Inferior parietal cortex (tissue), 1 donor: ENCODE measurements at regions not wholly inside any gene's neighbourhood (a gene's known extent, or its start where the extent isn't known, plus 50 kb on each side); places are given as distances from the start of the nearest gene placed in this dataset.

Source experiments
- DNase-seq: peaks from one replicate; pipeline ENCODE4 v3.0.0-alpha.2; 2016; ENCODE audit errors: extremely low spot score

DNA sequence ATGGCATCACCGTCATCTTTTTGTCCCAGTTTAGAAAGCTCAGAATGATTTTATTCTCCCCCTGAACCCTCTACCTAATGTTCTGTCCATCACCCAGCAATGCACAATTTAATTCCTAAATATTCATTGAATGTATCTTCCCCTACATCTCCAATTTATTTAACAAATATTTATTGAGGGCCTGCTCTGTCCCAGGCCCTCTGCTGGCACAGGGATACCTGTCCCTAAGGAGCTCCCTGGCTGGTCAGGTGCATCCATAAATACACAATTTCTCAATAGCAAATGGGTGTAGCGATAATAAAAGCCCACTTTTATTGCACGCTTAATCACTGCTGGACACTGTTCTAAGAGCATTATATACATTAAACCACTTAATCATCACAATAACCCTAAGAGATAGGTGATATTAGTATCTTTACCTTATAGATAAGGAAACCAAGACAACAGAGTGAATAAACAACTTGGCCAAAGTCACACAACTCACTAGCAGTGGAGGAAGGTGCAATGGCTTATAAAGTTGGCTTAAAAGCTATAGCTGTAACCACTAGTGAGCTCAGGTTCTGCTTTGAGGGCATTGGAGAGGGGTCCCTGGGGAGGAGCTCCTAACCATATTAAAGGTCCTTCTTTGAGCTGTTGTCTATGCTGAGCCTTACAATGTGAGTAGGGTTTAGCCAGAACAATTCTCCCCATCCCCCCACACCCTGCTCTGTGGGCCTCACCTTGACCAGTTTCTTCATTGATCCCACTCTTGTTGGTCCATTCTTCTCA is 126.3 kb upstream of the JUN start:
- DNase-seq: no peak

DNA sequence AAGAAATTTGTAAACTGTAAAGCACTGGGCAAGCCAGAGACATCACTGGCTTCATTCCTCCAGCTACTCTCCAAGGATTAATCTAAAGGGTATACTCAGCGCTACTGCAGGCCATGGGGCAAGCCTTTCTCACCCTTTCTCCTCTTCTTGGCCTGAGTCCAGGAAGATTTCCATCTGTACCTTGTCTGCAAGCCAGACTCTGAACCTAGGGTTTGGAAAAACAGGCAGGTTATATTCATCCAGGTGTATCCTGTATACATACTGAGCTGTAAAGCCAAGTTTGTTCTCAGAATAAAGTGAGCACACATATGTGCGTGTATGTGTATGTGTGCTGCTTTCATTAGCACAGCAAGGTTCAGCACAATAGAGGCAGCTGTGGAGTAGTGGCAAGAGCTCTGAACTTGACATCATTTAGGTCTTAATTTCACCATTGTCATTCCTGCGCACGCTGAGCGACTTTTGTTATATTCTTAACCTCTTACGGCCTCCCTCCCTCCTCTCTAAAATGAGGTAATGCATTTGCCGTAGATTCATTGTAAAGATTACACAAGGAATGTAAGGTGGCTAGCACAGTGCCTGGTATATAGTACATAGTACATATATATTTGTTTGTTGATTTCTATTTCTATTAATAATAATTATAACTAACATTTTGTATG is 128.1 kb upstream of the JUN start:
- no peak for DNase-seq

DNA sequence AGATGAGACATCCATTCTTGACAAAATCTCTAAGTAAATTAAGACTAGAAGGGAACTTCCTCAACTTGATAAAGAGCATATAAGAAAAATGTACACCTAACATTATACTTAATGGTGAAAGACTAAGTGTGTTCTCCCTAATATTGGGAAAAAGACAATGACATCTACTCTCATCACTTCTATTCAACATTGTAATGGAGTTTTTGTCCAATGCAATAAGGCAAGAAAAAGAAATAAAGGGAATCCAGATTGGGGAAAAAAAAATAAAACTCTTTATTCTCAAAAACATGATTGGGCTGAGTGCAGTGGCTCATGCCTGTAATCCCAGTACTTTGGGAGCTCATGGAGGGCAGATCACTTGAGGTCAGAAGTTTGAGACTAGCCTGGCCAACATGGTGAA is 131.1 kb upstream of the JUN start:
- DNase-seq: no peak

DNA sequence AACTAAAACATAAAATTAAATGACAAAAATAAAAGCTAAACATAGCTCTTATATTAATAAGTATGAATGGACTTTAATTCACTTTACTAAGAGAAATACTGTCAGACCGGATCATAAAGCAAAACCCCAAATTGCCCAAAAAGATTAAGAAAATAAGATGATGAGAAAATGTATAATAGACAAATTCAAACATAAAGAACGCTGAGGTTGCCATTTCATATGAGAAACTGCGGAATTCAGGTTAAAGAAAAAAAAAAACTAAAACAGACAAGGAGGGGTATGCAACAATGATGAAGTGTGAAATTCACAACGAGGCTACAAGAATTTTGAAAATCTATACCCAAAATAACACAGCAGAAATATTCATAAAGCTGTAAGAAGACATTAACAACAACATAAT is 133.6 kb upstream of the JUN start:
- DNase-seq: no peak

DNA sequence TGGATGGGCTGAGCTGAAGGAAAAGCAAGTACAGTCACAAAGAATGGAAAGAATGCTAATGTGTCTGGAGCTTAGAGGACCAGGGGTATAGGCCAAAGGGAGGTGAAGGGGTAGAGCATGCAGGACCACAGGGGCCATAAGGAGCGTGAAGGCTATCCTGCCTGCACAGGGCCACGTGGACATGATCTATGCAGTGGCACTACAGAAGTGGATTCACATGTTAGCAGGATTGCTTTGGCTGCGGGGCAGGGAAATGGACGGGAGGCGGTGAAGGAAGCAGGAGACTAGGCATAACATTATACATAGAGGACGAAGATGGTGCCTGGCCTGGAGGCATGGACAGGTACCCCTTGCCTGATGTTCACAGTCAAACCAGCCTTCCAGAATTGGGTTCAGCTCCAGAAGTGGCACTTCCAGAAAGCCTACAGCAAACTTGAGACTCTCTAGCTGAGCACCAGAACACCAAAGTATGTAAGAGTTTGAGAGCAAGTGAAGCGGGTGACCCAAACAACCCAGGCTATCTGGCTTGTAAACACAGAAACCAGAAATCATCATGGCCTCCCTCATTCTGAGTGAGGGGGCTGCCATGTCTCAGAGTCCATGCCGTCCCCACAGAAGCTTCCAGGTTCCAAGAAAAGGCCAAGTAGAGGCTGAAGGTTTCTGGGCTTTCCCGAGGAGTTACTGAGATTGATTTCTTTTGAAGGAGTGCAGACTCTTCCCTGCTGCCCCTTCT is 135.5 kb upstream of the JUN start:
- no peak for DNase-seq

DNA sequence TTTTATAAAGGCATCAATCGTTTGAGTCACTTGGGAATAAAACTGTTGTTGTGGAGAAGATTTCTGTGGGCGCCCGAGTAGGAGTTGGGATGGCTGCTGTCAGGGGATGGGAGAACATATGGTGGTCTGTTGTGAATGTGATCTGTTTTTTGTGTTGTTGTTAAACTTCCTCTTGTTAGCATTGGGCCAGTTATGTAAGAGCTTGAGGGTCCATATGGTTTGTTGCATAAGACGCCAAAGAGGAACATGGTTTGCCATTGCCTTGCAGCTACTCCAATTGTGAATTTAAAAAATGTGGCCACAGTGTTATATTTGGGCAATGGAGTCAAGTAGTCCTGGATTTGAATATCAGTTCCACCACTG is 136.1 kb upstream of the JUN start:
- peak; percentile 69 for DNase-seq

DNA sequence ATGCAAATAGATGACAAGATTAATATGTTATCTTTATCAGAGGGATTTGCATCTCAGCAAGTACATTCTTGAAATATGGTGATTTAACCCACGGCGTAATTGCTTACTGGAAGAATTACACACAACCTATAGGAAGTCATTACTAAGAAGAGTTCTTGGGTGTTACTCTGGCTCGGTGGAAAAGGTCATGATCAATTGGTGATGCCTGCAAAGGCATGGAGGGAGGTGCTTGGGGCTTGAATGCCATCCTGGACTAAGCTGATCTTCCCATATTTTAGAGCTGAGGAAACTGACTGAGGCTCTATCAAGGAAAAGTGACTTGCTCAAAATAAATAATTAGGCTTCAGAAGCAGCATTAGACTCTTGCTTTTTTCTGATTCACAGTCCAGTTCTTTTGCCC is 137.5 kb upstream of the JUN start:
- no peak for DNase-seq

DNA sequence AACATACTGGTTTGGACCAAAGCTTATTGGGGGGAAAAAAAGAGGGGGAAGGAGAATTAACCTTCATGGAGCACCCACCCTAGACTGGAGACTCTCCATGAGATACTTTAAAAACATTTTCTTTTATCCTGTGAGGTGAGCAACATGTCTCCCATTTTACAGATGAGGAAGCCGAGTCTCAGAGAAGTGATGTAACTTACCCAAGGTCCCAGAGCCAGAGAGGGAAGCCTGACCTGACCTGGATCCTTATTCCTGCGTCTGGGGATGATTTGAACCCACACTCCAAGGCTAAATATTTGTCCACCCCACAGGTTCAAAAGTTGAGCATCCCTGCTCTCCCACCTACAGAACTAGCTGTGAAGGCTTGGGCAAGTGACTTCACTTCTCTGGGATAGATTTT is 137.9 kb upstream of the JUN start:
- no peak for DNase-seq

DNA sequence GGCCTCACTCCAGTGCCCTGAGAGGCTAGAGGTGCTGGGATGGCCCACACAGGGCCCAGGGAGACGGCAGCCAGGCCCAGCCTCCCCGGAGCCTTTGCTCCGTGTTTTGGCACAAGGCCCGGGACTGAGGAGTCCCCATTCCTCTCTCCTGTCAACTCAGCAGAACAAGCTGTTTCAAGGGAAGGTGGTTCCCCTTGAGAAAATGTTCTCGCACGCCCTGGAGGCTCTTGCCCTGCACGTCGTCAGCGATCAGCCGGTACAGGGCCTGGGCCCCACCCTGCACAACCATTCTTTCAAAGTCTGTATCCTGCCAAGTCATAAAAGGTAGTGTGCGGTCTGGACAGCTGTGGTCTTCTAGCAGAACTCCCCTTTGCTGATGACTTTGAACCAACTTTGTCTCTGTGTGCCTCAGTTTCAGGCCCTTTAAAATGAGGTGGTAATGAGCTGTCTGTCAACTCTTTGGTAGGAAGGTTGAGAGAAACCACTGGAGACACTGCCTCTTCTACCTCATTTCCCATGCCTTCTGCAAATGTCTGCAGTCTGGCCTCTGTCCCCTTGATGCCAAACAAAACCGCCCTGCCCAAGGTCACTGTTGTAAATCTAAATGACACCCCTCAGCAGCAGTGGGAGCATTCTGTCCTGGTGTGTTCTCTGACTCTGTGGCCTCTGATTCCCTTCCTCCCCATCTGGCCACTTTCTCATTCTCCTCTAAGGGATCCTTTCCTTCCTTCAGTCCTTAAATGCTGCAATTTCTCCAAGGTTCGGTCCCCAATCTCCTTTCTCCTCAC is 138.6 kb upstream of the JUN start:
- no peak for DNase-seq

DNA sequence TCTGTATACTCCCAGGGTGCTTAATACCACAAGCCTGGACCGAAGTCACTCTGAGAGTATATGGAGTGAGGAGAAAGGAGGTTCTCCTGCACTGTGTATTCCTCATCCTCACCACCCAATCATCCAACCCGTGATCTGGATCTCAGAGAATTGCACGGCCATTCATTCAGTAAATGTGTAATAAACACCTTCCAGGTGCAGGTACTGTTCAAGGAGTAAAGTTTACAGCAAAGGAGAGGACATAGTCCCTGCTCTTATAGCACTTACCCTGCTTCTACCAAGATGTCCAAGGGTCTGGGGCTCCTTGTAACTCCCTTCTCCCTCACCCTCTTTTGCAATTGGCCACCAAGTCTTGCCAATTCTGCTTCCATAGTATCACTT is 139.2 kb upstream of the JUN start:
- no peak for DNase-seq

DNA sequence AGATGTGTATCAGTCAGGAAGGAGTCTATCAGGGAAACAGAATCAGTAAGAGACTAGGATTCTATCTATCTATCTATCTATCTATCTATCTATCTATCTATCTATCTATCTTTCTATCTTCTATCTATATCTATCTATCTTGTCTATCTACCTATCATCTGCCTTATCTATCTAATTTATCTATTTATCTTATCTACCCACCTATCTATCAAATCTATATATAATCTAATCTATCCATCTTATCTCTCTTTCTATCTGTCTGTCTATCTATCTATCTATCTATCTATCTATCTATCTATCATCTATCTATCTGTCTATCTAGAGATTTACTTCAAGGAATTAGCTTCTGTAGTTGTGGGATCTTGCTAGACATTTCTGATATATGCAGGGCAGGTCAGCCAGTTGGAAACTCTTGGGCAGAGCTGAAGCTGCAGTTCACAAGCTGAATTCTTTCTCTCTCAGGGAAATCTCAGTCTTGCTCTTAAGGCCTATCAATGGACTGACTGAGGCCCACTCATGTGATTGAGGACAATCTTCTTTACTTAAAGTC is 140.2 kb upstream of the JUN start:
- no peak for DNase-seq

DNA sequence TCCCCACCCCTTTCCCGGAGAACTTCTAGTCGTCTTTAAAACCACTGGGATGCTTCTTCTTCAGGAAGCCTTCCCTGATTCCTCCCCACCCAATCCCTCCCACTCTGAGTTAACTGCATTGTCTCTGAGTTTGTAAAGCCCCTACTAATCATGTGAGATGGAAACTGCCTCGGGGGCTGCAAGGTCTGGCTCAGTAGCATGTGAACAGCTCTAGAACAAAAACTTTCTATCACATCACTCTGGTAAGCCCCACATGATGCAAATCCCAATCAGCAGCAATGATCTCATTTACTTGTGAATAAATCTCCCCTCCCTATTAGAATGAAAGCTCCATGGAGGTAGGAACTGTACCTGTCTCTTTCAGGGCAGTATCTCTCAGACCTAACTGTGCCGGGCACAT is 141.0 kb upstream of the JUN start:
- DNase-seq: no peak

DNA sequence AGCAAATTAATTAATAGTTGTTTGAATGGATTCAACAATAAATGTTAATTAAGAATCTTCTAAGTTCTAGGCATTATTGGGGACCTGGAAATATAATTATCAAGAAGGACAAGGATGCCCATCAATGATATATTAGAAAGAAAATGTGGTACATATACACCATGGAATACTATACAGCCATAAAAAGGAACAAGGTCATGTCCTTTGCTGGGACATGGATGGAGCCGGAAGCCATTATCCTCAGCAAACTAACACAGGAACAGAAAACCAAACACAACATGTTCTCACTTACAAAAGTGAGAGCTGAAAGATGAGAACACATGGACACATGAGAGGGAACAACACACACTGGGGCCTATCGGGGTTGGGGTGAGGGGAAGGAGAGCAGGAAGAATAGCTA is 141.4 kb upstream of the JUN start:
- DNase-seq: no peak

DNA sequence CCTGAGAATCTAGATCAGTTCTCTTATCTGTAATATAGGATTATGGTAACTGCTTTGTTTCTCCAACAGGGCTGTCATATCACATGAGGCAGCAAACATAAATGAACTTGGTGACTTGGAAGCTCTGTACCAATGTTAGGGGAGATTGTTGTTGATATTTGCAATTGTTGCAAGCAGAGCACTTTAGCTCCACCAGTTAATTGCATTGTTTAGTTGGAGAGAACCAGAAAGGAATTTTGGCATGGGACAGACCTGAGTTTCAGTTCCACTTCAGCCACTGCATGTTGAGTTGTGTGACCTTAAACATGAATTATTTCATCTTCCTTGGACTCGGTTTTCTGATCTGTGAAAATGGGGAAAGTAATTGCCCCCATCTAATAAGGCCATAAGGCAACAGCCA is 142.3 kb upstream of the JUN start:
- DNase-seq: no peak

DNA sequence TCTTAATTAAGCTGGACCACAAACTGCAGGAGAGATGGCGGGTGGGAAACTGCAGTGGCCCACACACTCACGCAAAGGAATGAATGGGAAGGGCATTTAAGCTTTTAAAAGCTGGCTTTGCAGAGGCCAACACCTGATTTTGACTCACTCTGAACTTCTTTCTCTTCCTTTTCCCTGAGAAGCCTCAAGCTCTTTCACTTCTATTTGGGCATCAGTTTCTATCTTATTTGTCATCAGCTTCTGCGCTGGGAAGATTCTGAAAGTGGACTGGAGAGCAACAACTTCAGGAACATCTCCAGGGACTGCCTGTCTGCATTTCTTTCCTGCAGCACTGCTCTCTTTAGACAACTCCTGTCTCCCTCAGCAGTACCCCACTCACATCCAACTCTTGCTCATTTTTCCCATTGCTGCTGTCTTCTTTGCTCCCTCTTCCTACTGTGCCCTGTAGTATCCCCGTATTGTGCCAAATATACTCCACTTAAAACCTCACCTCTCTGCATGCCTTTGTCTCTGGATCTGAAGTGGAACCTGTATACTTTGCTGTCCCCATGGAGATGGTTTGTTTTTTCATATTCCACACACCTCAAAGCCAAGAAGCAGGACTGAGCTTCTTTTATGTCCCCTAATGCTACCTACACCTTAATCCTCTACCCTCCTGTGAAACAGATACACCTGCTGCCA is 143.3 kb upstream of the JUN start:
- DNase-seq: no peak

DNA sequence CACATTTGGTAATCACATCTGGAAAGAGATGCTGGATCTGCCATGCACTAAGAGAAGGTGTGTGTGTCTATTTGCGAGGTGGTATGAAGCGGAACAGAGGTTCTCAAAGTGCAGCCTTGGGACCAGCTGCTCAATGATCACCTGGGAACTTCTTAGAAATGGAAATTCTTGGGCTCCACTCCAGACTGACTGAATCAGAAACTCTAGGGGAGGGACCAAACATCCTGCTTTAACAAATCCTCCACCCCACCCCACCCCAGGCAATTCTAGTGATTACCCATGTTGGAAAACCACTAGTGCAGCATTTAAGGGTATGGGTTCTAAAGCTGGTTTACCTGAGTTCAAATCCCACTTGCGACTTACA is 143.9 kb upstream of the JUN start:
- no peak for DNase-seq

DNA sequence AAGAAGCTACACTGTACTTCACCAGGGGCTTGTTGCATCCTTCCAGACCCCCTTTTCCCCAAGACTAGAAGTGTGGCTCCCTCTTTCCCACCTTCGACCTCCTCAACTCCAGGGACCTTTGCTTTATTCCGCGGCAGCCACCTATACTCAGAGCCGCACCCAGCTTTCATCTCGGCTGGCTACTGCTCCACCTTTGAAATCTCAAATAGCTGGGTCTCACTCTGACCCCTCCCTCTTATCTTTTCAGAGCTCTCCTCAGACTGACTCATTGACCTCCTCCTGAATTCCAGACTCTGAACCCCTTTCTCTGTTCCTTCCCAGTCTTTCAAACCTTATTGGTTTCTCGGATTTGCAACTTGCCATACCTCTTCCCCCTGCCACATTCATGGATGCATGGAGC is 144.7 kb upstream of the JUN start:
- DNase-seq: no peak

DNA sequence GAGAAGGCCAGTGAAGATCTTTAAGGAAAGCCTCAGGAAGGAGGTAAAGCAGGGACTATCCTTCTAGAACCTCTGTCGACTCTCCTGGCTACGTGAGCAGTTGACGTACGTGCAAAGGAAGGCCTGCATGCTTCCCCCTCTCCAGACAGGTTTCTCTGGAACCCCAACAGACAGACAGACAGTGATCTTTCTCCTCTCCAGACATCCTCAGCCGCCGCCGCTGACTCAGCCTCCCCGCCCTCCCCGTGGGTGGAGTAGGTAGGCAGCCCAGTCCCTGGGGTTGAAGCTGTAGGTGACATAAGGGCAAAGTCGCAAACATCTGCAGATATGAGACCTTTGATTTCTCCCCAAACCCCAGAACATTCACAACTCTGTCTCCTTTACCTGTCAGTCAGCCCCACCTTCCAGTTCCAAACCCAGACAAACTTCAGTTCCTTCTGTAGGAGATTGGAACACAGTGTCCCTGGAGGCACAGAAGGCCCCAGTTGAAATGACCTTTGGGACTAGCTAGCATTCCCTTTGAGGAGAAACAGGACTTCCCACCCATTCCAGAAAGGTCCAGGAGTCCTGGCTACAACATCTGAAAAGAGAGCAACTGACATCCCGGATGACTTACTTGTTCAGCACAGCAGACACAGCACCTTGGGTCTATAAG is 146.0 kb upstream of the JUN start:
- DNase-seq: no peak

DNA sequence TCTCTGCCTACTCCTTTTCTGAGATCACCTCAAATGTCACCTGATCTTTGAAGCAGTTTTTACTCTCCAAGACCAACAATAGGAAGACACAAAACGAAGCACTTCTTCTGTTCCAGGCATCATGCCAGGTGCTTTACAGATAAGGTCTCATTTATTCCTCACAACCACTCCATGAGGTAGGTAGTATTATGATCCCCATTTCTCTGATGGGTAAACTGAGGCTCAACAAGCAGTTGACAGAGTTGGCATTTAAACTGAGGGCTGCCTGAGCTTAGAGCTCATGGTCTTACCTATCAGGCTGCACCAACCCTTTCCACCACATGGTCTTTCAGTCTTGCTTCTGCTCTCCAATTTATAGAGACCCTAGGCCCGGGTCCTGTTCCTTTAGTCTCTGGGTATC is 147.2 kb upstream of the JUN start:
- no peak for DNase-seq

DNA sequence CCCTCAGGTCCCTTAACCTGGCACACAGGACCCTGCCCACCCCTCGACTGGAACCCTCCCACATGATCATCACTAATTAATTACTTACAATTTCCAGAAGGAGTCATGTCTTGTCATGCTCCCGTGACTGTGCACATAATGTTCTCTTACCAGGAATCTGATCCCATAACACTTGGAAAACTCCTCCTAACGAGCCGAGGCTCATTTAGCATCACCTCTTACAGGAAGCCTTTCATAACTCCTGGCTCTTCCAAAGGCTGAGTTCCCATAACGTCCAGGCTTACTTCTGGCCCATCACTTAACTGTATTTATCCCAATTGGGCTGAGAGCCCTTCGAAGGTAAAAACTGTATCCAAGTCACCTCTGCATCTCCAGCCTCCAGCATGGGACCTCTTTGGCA is 147.9 kb upstream of the JUN start:
- no peak for DNase-seq
